ENCODE measurements at regions not wholly inside any gene's neighbourhood (a gene's known extent, or its start where the extent isn't known, plus 50 kb on each side); places are given as distances from the start of the nearest gene placed in this dataset.

GRCh38 chr1:50261951-50262350, 153.2 kb downstream of the ELAVL4 start:
- H3K4me1 ChIP-seq, result no peaks in the 10 kb centered on the region
- no peak for DNase-seq
- intact Hi-C loops (cut with DNase I; ENCODE audit: low total_unique reads), result no loop called here
- no peaks in the 10 kb centered on the region for H3K36me3 ChIP-seq
- no peak overlapping the region for H3K4me3 ChIP-seq
- no peaks in the 10 kb centered on the region for H3K27me3 ChIP-seq
- no peak for TF ChIP-seq CTCF (IDR thresholded peaks at IDR 0.05)
- H3K27ac ChIP-seq, result no peak overlapping the region
- no peaks in the 10 kb centered on the region for H3K9me3 ChIP-seq

- no peaks in the 10 kb centered on the region for H3K27me3 ChIP-seq
- no peak overlapping the region for H3K4me3 ChIP-seq
- no peak overlapping the region for H3K27ac ChIP-seq
- H3K9me3 ChIP-seq, result no peaks in the 10 kb centered on the region
- DNase-seq, result no peak
- no peak for TF ChIP-seq CTCF (IDR thresholded peaks at IDR 0.05)
- H3K36me3 ChIP-seq, result no peaks in the 10 kb centered on the region
- intact Hi-C loops (cut with DNase I; ENCODE audit: low total_unique reads), result no loop called here
- no peaks in the 10 kb centered on the region for H3K4me1 ChIP-seq
These were observed 149.4 kb downstream of the ELAVL4 start for GRCh38 chr1:50257940-50258685.

- intact Hi-C loops (cut with DNase I; ENCODE audit: low total_unique reads), result no loop called here
- H3K36me3 ChIP-seq, result no peaks in the 10 kb centered on the region
- DNase-seq, result no peak
- no peaks in the 10 kb centered on the region for H3K9me3 ChIP-seq
- no peaks in the 10 kb centered on the region for H3K27me3 ChIP-seq
- TF ChIP-seq CTCF (IDR thresholded peaks at IDR 0.05), result no peak
- H3K27ac ChIP-seq, result no peak overlapping the region
- H3K4me3 ChIP-seq, result no peak overlapping the region
- H3K4me1 ChIP-seq, result no peaks in the 10 kb centered on the region
These were observed 148.3 kb downstream of the ELAVL4 start for GRCh38 chr1:50257029-50257428.

Measured in tibial artery (tissue), 4 donors.